ENCODE measurements at regions not wholly inside any gene's neighbourhood (a gene's known extent, or its start where the extent isn't known, plus 50 kb on each side); places are given as distances from the start of the nearest gene placed in this dataset.

DNA sequence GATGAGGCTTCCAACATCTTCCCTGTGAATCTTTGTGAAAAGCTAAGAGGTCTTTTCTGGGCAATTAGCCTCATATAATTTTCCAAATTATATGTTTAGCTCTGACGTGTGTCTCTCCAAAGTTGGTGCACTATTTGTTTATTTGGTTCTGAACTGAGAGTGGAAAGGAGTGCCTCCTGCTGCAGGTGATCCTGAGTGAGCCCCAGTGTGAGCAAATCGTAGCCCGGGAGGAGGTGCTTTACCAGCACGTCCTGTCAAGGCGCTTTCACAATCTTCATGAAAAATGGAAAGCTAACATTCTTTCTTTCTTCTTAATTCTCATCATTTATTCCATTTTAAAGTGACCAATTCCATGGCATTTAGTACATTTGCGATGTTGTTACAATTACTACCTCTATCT, 231.9 kb downstream of the BMP2 start:
- Histone ChIP-seq H3K18ac (ENCODE audit: low read depth, low read length) (no peak overlapping the region), H2AK5ac (ENCODE audit: low read depth, low read length) (no peak overlapping the region), H3K9ac (ENCODE audit: low read depth, low read length) (no peak overlapping the region), H3K9me1 (ENCODE audit: insufficient read depth, low read length) (no peaks in the 10 kb centered on the region), H3K4me1 (ENCODE audit: control insufficient read depth, insufficient read depth, low read length) (no peaks in the 10 kb centered on the region), H3K79me1 (ENCODE audit: low read depth in 1 of 2, low read length in 2 of 2) (no peaks in the 10 kb centered on the region), H3K56ac (ENCODE audit: extremely low read depth, insufficient read depth, low read length) (no peak overlapping the region), H2BK20ac (ENCODE audit: low read depth, low read length) (no peak overlapping the region), H3K27me3 (ENCODE audit: control insufficient read depth, insufficient read depth, low read length) (no peaks in the 10 kb centered on the region), H3K27ac (ENCODE audit: insufficient read depth, low read length) (no peak overlapping the region), H2BK15ac (ENCODE audit: low read depth, low read length) (no peak overlapping the region), H4K8ac (ENCODE audit: low read depth in 2 of 2, low read length in 2 of 2) (no peak overlapping the region), H3K36me3 (ENCODE audit: control insufficient read depth, insufficient read depth, low read length) (no peaks in the 10 kb centered on the region), H2AK9ac (replicated peaks; ENCODE audit: low read depth, low read length, poor library complexity) (no peak overlapping the region), H2BK5ac (ENCODE audit: low read depth, low read length, poor library complexity, severe bottlenecking) (no peak overlapping the region), H2BK120ac (ENCODE audit: low read depth, low read length) (no peak overlapping the region), H3K14ac (replicated peaks; ENCODE audit: low read depth, low read length) (no peak overlapping the region), H4K91ac (ENCODE audit: insufficient read depth, low read depth, low read length) (no peak overlapping the region), H3K23ac (ENCODE audit: low read depth, low read length) (no peak overlapping the region), H2AFZ (replicated peaks; ENCODE audit: low read length, poor library complexity) (no peak overlapping the region), H4K5ac (ENCODE audit: low read depth, low read length) (no peak overlapping the region), H3K4me2 (ENCODE audit: low read depth, low read length) (no peak overlapping the region), H3K9me3 (ENCODE audit: control insufficient read depth, insufficient read depth, low read length) (peaks cover 4% of the 10 kb centered on the region; the same call in 1 of the 2 replicates), H3K4me3 (ENCODE audit: insufficient read depth, low read depth, low read length) (no peak overlapping the region), H3K4ac (ENCODE audit: low read depth, low read length) (no peak overlapping the region), H4K20me1 (ENCODE audit: insufficient read depth, low read length) (no peaks in the 10 kb centered on the region)
- BruUV-seq (replicated peaks), result no TSS peak
- WGBS, 2 experiments (ENCODE audit: extremely low coverage in 2 of 2, insufficient read length in 1 of 2), result 52% methylated on average over 5 of the region's 6 CpGs; no CpG with 5 or more reads in 1 of the 2 experiments
- in situ Hi-C loops (cut with MboI; ENCODE audit: low sequenced_read_pairs) (no loop called here), intact Hi-C loops (cut with micrococcal nuclease) (no loop called here), dilution Hi-C loops (cut with HindIII; ENCODE audit: low sequenced_read_pairs, unreplicated experiment) (no loop called here)
- no peak for TF ChIP-seq NFE2L2 (IDR thresholded peaks at IDR 0.05; ENCODE audit: low read depth, low read length)
- TF ChIP-seq POLR2A (IDR thresholded peaks at IDR 0.05; ENCODE audit: low read depth, low read length), result no peak
- TF ChIP-seq RCOR1 (IDR thresholded peaks at IDR 0.05; ENCODE audit: insufficient replicate concordance, low read length), result no peak
- no peak for TF ChIP-seq CHD1 (IDR thresholded peaks at IDR 0.05; ENCODE audit: low read depth, low read length)
- TF ChIP-seq BHLHE40 (IDR thresholded peaks at IDR 0.05; ENCODE audit: low read depth, low read length), result no peak
- TF ChIP-seq MXI1 (IDR thresholded peaks at IDR 0.05; ENCODE audit: borderline replicate concordance, low read depth, low read length), result no peak
- TF ChIP-seq SMC3 (IDR thresholded peaks at IDR 0.05; ENCODE audit: low read depth, low read length), result no peak
- ATAC-seq (ENCODE audit: low read depth) (no peak), DNase-seq (no peak)
- CTCF ChIA-PET, result no interaction called here
- POLR2A ChIA-PET (ENCODE audit: unreplicated experiment), result no interaction called here
